K562 (cell line): ENCODE measurements at regions not wholly inside any gene's neighbourhood (a gene's known extent, or its start where the extent isn't known, plus 50 kb on each side); places are given as distances from the start of the nearest gene placed in this dataset.

ENCODE experiments used
- ATAC-seq: fragments of 200-7000 bp; cut with Tn5 transposase; 3 replicates; pipeline ENCODE4 v1.9.1; 2020; ENCODE audit warnings: moderate library complexity
- BruUV-seq: library from RNA; stranded (reverse); fragments of 400-500 nt; replicated peaks from 2 replicates; lab custom pipeline; 2021; lab: Mats Ljungman, UMichigan
- CTCF ChIA-PET: fragments of 300-600 bp; formaldehyde crosslinking; extraction: SDS; loops from one replicate; lab custom pipeline; 2021; ENCODE audit warnings: low intra/inter-chr PET ratio; lab: Yijun Ruan, JAX
- POLR2A ChIA-PET: fragments of 300-600, 350-650 bp; sonication (Branson Sonifier 250); formaldehyde crosslinking; extraction: SDS; loops from one replicate; lab custom pipeline; 2021; ENCODE audit warnings: antibody characterized with exemption, inconsistent platforms; lab: Yijun Ruan, JAX
- DNase-seq, 4 experiments: peaks; one replicate each; pipeline versions ENCODE4 v3.0.0 to v3.0.0-alpha.2; 2011 to 2018; ENCODE audit warnings: low spot score in 3 of 4, mixed read lengths in 3 of 4; ENCODE audit errors: extremely low read depth in 1 of 4
- FAIRE-seq: peaks from 2 replicates; lab custom pipeline; 2011; peaks lifted over from hg19 to GRCh38; lab: Jason Lieb, UNC
- H2AFZ ChIP-seq: 2 replicates; pipeline ENCODE4 v1.6.0; 2011; ENCODE audit warnings: low read depth, low read length, control low read depth, inconsistent platforms
- H3K27ac ChIP-seq: fragments of 200-600 bp; 3 replicates; pipeline ENCODE4 v1.8.0; 2011; ENCODE audit warnings: low read depth, mild to moderate bottlenecking, control low read depth, inconsistent platforms, low read length, moderate library complexity, mixed read lengths; ENCODE audit errors: extremely low read depth
- H3K27me3 ChIP-seq, 2 experiments: fragments of 300-600 bp in 1 of 2; 2 replicates in 1 of 2; 3 replicates in 1 of 2; pipeline versions ENCODE4 v1.6.0 to v1.8.0; 2011; ENCODE audit warnings: inconsistent platforms in 2 of 2, low read length in 2 of 2, mild to moderate bottlenecking in 1 of 2, mixed read lengths in 1 of 2, moderate library complexity in 1 of 2; ENCODE audit not compliant: control insufficient read depth in 2 of 2, insufficient read depth in 2 of 2
- H3K36me3 ChIP-seq: fragments of 300-600 bp; 3 replicates; pipeline ENCODE4 v1.8.0; 2011; ENCODE audit warnings: mild to moderate bottlenecking, low read length, inconsistent platforms; ENCODE audit not compliant: control insufficient read depth, insufficient read depth
- H3K4me1 ChIP-seq, 2 experiments: fragments of 200-600 bp in 1 of 2; replicated peaks in 1 of 2; 2 replicates in 1 of 2; 3 replicates in 1 of 2; pipeline versions ENCODE4 v1.5.1 to v1.8.0; 2011; ENCODE audit warnings: inconsistent platforms in 2 of 2, low read length in 2 of 2, mild to moderate bottlenecking in 1 of 2, mixed read lengths in 1 of 2, moderate library complexity in 1 of 2; ENCODE audit not compliant: control insufficient read depth in 2 of 2, insufficient read depth in 2 of 2
- H3K4me2 ChIP-seq: 2 replicates; pipeline ENCODE4 v1.6.1; 2011; ENCODE audit warnings: low read length, control low read depth, inconsistent platforms, mixed read lengths; ENCODE audit not compliant: insufficient read depth
- H3K4me3 ChIP-seq: fragments of 200-600 bp; sonication (generic), shearing (Covaris generic); 2 replicates; pipeline ENCODE4 v1.5.1; 2016; ENCODE audit warnings: control low read depth, inconsistent platforms
- H3K79me2 ChIP-seq: fragments of 200-600 bp; 3 replicates; pipeline ENCODE4 v1.8.0; 2011; ENCODE audit warnings: low read length, inconsistent platforms; ENCODE audit not compliant: control insufficient read depth, insufficient read depth
- H3K9ac ChIP-seq, 2 experiments: 2 replicates each; pipeline versions ENCODE4 v1.6.0 to v1.6.1; 2011; ENCODE audit warnings: low read depth in 2 of 2, low read length in 2 of 2, control low read depth in 1 of 2, inconsistent platforms in 1 of 2, mild to moderate bottlenecking in 1 of 2, mixed read lengths in 1 of 2; ENCODE audit not compliant: insufficient read depth in 1 of 2
- H3K9me1 ChIP-seq: one replicate; pipeline ENCODE4 v1.6.0; 2011; ENCODE audit warnings: inconsistent platforms, mild to moderate bottlenecking, low read length, moderate library complexity; ENCODE audit not compliant: control insufficient read depth, insufficient read depth
- H3K9me3 ChIP-seq: replicated peaks from 2 replicates; pipeline ENCODE4 v1.5.1; 2011; ENCODE audit warnings: low read depth, low read length, inconsistent platforms; ENCODE audit not compliant: control insufficient read depth, insufficient read depth
- H4K20me1 ChIP-seq: replicated peaks from 2 replicates; pipeline ENCODE4 v1.6.1; 2011; ENCODE audit warnings: low read length, inconsistent platforms, mixed read lengths; ENCODE audit not compliant: control insufficient read depth, insufficient read depth
- CEBPB ChIP-seq: fragments of 450-650 bp; IDR thresholded peaks from 2 replicates; pipeline ENCODE4 v1.6.1; 2016; ENCODE audit warnings: missing genetic modification characterization, missing compliant biosample characterization
- FOXA1 ChIP-seq: fragments of 450-650 bp; IDR thresholded peaks from 2 replicates; pipeline ENCODE4 v1.6.1; 2016; ENCODE audit warnings: mild to moderate bottlenecking, borderline replicate concordance
- FOXP4 ChIP-seq: sonication (generic); formaldehyde crosslinking; IDR thresholded peaks from 2 replicates; pipeline ENCODE4 v1.8.0; 2022; ENCODE audit warnings: mild to moderate bottlenecking, missing genetic modification reagents, borderline replicate concordance
- GTF2A2 ChIP-seq: IDR thresholded peaks from 2 replicates; pipeline ENCODE4 v1.6.1; 2016; ENCODE audit warnings: mild to moderate bottlenecking, missing genetic modification characterization, missing compliant biosample characterization
- GTF2E2 ChIP-seq: fragments of 200-800 bp; sonication (Bioruptor generic); IDR thresholded peaks from 2 replicates; pipeline ENCODE4 v1.6.1; 2016; ENCODE audit warnings: missing genetic modification characterization, missing compliant biosample characterization
- MAFF ChIP-seq: IDR thresholded peaks from 2 replicates; pipeline ENCODE4 v1.6.1; 2012; ENCODE audit warnings: low read length, improper control_type of control experiment
- MAFG ChIP-seq: fragments of 450-650 bp; conservative IDR thresholded peaks from 2 replicates; pipeline ENCODE4 v1.6.1; 2016; ENCODE audit warnings: missing genetic modification characterization, missing compliant biosample characterization
- MAFK ChIP-seq: IDR thresholded peaks from 2 replicates; pipeline ENCODE4 v1.6.1; 2011; ENCODE audit warnings: low read length, improper control_type of control experiment
- PCBP1 ChIP-seq: fragments of 200-400 bp; formaldehyde crosslinking; IDR thresholded peaks from 2 replicates; pipeline ENCODE4 v1.6.1; 2018; ENCODE audit warnings: mild to moderate bottlenecking, low read depth, low read length; ENCODE audit not compliant: poor library complexity, severe bottlenecking
- SP1 ChIP-seq: sonication (generic); formaldehyde crosslinking; IDR thresholded peaks from 2 replicates; pipeline ENCODE4 v1.8.1; 2022; ENCODE audit warnings: mild to moderate bottlenecking, missing genetic modification reagents
- WHSC1 ChIP-seq: IDR thresholded peaks from one replicate; pipeline ENCODE4 v1.6.1; 2012; ENCODE audit warnings: low read length, control low read depth, inconsistent platforms
- ZNF124 ChIP-seq: sonication (generic); formaldehyde crosslinking; IDR thresholded peaks from 2 replicates; pipeline ENCODE4 v1.8.1; 2022; ENCODE audit warnings: missing genetic modification reagents
- ZNF316 ChIP-seq: fragments of 450-650 bp; IDR thresholded peaks from 2 replicates; pipeline ENCODE4 v1.6.1; 2016
- WGBS: fragments of 100-300 bp; shearing (Covaris generic); methylation state at CpG from one replicate; pipeline ENCODE4 v1.1.6; 2016; ENCODE audit warnings: low coverage, mixed read lengths; ENCODE audit not compliant: insufficient coverage; ENCODE audit errors: missing lambda C conversion rate; 5-methylcytosine and 5-hydroxymethylcytosine counted together
- in situ Hi-C: fragments of 300-500 bp; cut with MboI; formaldehyde crosslinking; loops from 4 replicates; pipeline ENCODE4 v1.15.0; 2018; ENCODE audit warnings: inconsistent platforms, mixed read lengths
- intact Hi-C: fragments of 100-400 bp; cut with micrococcal nuclease; formaldehyde crosslinking; loops from 2 replicates; pipeline ENCODE4 v1.14.2; 2022

GRCh38 chr2:33978471-33978870 lies 379.4 kb upstream of the FAM98A start:
- Histone ChIP-seq H3K4me2 (no peak overlapping the region), H3K4me1 (no peaks in the 10 kb centered on the region), H3K9ac (no peak overlapping the region), H2AFZ (no peak overlapping the region), H4K20me1 (no peaks in the 10 kb centered on the region), H3K27ac (no peak overlapping the region), H3K79me2 (no peaks in the 10 kb centered on the region), H3K27me3 (no peaks in the 10 kb centered on the region), H3K9me1 (no peaks in the 10 kb centered on the region), H3K36me3 (no peaks in the 10 kb centered on the region), H3K4me3 (no peak overlapping the region), H3K9me3 (no peaks in the 10 kb centered on the region)
- TF ChIP-seq ZNF124 (CRISPR knock-in tag) (no peak), FOXA1 (no peak), CEBPB (tag) (no peak), GTF2E2 (no peak), GTF2A2 (tag) (no peak), PCBP1 (no peak), SP1 (no peak)
- intact Hi-C loops = no loop called here
- ChIA-PET POLR2A (no interaction called here), CTCF (no interaction called here)
- DNase-seq (no peak), FAIRE-seq (no peak), ATAC-seq (no peak)
- 0% methylated on average over 3 of the region's 3 CpGs for WGBS
- BruUV-seq = no TSS peak
- in situ Hi-C loops = no loop called here

DNA sequence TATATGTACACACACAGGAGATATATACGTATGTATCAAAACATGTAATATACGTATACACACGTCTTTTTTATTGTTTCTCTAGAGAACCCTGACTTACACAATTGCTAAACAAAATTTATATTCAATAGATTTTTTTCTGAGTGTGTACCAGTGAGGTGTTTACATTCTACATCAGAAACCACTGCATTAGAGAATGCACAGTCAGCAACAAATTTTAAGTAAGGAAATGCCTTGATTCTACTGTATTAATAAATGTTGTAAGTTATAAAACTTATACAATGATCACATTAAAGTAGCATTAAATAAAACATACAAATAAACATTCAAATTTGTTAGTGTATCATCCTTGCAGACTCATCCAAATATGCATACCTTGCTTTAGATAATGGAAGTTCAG lies 376.4 kb upstream of the FAM98A start:
- no TSS peak for BruUV-seq

More for the DNA sequence above, 376.4 kb upstream of the FAM98A start:
- in situ Hi-C loops (no loop called here), intact Hi-C loops (no loop called here)
- WGBS = 0% methylated on average over 3 of the region's 3 CpGs
- POLR2A ChIA-PET = no interaction called here
- CTCF ChIA-PET = no interaction called here
- 0 out of 2 replicates have a peak, but pooled peaks cover 2% of the 10 kb centered on the region for H3K9me3 ChIP-seq
- no peak overlapping the region for H2AFZ ChIP-seq
- ATAC-seq (no peak), DNase-seq (no peak), FAIRE-seq (no peak)
- TF ChIP-seq FOXP4 (CRISPR knock-in tag) = no peak
- peak; percentile 52; the same call in 1 of the 2 replicates for TF ChIP-seq MAFF
- peak; percentile 36; the same call in 1 of the 2 replicates for TF ChIP-seq MAFG
- peak; percentile 64; the same call in 1 of the 2 replicates for TF ChIP-seq ZNF316
- no peak for TF ChIP-seq WHSC1
- peak; percentile 62 for TF ChIP-seq MAFK
- no peaks in the 10 kb centered on the region for H3K27me3 ChIP-seq
- no peak overlapping the region for H3K4me3 ChIP-seq
- H3K27ac ChIP-seq = no peak overlapping the region
- H4K20me1 ChIP-seq = no peaks in the 10 kb centered on the region
- H3K9ac ChIP-seq = no peak overlapping the region
- H3K4me1 ChIP-seq = no peaks in the 10 kb centered on the region
- H3K36me3 ChIP-seq = no peaks in the 10 kb centered on the region
- no peak overlapping the region for H3K4me2 ChIP-seq
- H3K9me1 ChIP-seq = no peaks in the 10 kb centered on the region
- H3K79me2 ChIP-seq = no peaks in the 10 kb centered on the region
